ENCODE measurements at regions not wholly inside any gene's neighbourhood (a gene's known extent, or its start where the extent isn't known, plus 50 kb on each side); places are given as distances from the start of the nearest gene placed in this dataset.

DNA sequence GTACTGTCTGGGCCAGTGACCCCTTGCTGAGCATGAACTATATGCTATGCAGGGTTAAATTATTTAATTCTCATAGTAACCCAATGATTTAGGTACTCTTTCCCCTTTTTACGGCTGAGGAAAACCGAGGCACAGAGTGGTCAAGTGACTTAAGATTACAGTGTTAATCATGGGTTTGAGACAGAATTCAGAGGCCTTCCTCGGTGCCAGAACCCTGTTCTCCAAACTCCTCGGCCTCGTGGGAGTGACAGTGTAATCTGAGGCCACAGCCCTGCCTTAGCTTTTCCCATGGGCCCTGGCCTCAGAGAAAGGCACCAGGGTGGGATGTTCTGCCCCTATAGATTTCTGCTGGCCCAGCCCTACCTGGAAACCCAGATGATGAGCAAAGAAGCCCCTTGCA is 86.4 kb upstream of the ZNF648 start:
- DNase-seq = no peak

DNA sequence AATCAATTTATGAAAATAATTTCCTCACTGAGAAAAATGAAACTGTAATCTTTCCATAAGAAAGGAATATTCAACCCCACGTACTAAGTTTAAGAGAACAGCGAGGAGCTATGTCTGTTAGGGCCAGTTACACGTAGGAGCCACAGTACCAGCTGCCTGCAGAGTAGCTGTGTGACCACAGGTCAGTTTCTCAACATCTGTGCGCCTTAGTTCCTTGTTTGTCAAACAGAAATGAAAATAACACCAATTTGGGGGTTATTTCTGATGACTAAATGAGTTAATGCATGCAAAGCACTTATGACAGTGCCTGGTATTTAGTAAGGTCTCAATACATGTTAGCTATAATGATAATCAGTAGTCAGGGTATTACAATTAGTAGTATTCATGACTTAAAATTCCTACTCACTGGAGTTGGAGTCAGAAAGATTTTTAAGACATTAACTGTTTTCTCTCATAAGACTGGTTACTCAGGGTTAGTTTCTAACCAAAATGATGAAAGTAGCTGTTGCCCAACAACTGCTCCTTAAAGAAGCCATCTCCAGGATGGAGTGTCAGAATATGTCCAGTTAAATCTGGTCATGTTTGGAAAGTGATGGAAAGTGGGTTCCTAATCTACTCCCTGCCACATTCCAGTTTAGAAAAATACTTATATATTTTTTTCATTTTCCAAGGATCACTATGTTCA is 85.8 kb upstream of the ZNF648 start:
- DNase-seq = no peak

DNA sequence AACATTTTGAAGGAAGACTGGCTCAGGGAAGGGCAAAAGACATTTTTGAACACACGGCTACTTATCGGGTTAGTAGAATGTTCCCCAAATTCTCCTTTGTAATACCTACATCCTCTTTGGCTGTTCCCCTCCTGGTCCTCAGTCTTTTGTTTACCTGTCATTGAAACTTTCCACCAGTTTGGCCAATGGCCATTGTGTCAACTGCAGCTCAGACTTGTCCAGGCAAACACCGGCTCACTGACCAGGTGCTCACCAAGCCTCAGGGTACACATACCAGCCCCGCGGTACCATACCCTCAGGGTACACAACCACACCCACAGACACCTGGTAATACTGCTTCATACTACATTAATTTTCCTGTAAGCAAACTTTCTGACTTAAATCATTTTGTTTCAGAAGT is 84.8 kb upstream of the ZNF648 start:
- no peak for DNase-seq

DNA sequence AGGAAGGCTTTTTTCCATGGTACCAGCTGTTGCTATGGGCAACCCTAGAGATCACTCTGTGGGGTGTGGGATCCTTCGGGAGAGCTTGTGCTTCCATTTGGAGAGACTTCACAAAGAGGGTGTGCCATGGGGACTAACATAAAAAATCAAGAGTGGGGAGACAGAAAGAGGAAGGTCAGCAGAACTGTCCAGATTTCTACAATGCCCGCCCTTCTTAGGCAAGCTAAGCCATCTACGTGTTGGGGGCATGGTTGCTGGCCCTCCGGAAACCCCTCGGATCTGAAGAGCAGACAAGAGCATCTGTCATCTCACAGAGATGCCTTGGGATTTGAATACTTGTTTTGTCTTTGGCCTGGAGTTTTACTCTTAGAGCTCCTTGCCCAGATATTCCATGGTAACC is 83.9 kb upstream of the ZNF648 start:
- no peak for DNase-seq

DNA sequence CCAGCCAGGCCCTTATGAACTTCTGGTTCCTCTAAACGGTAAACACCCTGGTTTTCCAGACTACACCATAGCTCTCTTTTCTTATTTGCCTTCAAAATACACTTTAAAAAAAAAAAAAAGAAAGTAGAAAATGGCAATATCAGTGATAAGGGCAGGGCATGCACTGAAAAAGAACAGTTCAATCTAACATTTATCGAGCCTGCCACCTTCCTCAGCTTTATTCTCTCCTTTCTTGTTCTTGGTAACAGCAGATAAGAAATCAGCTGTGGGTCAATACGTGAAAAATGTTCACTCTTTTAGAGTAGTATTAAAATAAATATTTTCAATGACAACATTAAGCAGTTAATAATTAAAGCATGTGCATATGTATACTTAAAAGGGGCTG is 83.1 kb upstream of the ZNF648 start:
- no peak for DNase-seq

DNA sequence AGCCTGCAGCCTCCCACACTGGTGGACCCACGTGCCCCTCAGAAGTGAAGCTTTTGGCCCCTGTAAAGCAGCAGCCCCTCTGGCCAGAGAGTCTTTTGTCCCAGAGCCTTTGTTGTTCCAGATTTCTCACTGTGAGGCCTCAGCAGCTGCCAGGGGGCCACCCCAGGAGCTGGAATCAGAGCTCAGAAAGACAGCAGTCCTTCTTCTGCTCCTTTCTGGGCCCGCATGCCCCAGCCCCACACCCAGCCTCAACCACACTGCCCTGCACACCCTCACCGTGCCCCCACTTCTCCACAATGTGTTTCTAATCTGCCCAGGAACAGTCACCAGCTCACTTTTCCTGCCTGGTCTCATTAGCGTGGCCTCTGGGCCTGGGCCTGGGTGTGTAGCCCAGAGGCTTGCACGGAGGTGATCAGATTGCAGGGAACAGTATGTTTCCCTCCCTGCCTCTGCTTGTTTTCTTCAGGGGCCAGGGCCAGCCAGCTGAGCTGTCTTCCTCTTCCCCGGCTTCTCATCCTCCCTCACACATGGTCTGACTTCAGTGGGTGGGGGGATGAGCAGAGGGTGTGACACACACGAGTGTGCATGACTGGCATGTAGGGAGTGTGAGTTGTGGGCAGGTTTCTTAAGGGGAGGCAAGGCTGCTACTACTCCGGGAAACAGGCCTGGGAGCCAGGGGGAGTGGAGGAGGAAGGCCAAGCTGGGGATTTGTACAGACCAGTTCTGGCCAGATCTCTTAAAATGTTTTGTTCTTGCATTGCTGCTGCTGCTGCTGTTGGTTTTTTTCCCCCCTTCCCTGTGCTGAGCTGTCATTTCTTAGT is 82.5 kb upstream of the ZNF648 start:
- DNase-seq = no peak

DNA sequence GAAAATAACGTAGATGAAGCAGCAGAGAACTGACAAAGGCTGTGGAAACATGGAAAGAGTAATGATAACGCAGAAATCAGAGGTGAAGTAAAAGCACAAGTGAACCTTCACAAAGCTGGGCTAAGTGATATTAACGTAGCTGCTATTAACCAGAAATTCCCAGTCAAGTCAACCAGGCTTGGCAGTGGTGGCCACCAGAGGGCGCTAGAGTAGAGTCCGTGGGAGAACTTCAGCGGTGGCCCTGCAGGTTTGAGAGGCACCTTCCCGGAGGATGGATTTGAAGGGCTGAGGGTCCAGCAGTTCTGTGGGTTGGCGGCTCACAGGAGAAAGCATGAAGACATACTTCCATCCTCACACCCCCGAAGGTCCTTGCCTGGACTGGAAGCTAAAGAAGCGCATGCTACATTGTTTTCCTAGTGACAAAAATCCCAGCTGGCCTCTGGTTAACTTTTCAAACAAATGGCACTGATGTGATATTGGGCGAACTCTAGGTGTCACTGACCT is 81.7 kb upstream of the ZNF648 start:
- peak; percentile 89 for DNase-seq

DNA sequence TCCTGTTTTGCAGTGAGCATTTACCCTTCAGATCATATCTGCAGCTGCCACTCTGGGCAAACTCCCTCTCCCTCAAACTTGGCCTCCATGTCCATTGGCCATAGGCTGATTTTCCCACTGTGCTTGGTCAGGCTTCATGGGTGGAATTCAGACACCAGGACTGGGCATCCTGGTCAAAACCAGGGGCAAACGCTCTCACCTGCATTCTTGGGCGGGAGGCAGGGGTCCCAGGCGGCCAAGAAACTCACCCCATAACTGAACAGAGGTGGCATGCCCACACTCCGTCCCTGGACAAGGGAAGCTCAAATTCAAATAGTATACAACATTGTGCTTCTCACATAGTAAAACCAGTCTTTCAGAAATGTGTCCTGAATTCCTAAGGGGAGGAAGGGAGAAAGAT is 81.1 kb upstream of the ZNF648 start:
- no peak for DNase-seq

DNA sequence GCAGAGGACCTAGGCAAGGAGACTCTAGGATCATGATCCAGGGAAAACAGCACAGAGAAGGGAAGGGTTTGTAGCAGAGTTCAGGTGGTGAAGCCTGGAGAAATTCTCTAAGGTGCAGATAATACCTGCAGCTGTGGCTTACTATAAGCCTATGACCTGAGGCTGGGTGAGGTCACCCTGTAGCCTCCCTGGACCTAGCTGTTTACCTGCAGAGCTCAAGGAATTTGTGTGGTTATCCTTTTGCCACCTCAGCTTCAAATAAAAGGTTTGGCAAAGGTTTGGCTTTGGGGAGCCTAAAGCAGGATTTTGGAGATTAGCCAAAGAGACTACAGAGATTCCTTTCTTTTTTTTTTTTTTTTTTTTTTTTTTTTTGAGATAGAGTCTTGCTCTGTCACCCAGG is 79.5 kb upstream of the ZNF648 start:
- DNase-seq = no peak

DNA sequence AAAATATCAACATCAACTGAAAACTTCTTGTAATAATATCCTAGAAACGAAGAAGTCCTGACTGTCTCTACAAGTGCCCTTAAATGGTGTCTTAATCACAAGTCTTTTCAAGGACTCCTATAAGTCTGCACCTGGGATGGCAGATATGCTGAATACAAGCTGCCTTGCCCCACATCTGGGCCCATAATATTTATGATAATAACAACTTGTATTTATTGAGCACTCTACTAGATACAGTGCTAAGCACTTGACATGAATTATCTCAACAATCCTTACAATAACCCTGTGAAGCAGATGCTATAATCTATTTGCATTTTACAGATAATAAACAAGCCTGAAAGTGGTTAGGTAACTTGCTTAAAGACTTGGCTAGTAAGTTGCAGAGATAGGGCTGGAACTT is 78.0 kb upstream of the ZNF648 start:
- no peak for DNase-seq

DNA sequence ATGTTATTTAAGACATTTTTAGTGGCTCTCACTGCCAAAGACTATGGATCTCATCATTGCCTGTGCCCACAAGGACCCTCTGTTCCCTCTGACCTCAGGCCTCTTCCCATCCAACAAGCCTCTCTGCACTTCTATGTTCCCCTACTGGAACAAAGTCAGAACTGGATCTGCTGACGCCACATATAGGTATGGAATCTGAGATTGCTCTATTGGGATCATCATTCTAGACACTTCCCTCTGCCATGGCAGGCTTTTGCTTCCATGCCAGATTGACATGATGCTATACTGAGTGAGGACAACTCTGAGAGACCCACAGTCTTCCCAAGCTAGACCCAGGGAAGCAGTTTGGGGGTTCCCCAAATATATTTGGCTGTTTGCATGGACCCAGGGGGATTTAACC is 76.0 kb upstream of the ZNF648 start:
- DNase-seq = no peak

DNA sequence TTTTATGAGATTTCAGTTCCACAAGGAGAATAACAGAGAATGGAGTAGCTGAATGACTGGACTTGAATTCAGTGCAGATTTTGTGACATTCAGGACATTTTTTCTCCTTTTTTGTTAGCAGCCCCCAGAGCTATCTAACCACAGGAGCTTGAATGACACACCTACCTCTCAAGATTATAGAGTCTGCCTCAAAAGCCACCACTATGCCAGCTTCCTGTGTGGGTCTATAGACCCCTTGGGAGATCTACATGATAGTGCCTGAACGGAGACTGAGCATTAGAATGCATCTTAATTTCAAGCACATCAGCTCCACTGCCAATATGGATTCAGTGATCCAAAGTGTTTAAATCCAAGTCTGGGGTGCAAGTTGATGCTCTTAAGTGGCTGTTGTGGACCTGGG is 74.4 kb upstream of the ZNF648 start:
- DNase-seq = no peak

DNA sequence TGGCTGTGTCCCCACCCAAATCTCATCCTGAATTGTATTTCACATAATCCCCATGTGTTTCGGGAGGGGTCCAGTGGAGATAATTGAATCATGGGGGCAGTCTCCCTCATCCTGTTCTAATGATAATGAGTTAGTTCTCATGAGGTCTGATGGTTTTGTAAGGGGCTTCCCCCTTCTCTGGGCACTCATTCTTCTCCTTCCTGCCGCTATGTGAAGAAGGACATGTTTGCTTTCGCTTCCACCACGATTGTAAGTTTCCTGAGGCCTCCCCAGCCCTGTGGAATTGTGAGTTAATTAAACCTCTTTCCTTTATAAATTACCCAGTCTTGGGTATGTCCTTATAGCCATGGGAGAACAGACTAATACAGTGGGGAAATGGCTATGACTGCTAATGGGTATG is 72.7 kb upstream of the ZNF648 start:
- DNase-seq = no peak

DNA sequence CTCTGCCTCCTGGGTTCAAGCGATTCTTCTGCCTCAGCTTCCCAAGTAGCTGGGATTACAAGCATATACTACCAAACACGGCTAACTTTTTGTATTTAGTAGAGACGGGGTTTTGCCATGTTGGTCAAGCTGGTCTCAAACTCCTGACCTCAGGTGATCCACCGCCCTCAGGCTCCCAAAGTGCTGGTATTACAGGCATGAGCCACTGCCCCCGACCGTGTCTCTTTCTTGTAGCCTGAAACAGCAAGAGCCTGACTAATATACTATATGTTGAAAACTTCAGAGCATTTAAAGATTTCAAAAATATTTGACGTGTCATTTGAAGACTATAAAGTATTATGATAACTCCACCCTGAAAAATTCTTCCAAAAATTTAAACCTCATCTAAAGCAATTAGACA is 71.7 kb upstream of the ZNF648 start:
- no peak for DNase-seq

DNA sequence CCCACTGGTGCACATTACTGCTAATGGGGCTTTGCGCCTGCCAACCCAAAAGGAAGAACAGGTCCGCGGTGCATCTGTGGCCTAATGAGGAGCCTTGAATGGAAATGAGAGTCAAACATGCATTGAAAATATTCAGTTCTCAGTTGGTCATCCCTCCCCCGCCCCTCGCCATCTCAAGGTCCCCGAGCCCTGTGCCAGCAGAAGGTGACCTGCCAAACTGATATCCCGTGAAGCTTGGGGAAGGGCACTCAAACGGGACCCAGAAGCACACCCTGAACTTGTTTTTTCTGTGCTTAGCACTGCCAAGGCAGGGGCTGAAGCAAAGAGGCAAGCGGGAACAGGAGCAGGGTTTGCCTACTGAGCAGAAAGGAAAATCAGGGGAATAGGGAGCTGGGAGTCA is 67.9 kb upstream of the ZNF648 start:
- DNase-seq = no peak

DNA sequence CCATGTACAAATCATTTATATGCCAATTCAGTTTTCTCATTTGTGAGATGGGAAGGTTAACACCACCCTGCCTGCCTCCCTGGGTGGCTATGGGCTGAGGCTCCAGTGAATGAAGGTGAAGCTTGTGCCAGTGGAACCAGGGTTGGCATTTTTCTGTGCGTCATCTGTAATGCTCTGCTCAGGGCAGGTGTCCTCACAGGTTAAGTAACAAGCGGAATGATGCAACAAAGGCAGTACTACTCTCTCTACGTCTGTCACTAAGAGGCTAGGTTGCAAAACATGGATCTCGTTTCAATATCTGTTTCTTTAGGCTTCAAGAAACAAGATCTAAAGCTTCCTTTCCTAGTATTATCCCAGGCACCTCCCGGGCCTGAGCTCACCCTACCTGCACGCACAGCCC is 67.0 kb upstream of the ZNF648 start:
- no peak for DNase-seq

DNA sequence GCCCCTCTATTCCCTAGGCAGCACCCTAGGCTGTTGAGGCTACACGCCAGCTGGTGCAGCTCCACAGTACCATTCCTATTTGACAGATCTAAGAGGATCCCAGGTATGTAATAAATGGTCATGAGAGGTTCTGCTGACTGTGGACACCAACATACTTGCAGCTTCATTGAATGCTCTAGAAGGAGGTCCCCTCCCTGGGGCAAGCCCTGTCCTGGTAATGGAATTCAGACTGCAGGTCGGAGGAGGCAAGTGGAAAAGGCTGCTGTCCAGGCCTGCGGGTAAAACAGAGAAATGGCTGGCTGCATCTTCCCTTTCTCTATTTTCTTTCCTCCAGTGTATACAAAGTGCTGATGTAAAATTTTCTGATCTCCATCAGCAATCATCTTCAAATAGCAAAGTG is 66.1 kb upstream of the ZNF648 start:
- no peak for DNase-seq

DNA sequence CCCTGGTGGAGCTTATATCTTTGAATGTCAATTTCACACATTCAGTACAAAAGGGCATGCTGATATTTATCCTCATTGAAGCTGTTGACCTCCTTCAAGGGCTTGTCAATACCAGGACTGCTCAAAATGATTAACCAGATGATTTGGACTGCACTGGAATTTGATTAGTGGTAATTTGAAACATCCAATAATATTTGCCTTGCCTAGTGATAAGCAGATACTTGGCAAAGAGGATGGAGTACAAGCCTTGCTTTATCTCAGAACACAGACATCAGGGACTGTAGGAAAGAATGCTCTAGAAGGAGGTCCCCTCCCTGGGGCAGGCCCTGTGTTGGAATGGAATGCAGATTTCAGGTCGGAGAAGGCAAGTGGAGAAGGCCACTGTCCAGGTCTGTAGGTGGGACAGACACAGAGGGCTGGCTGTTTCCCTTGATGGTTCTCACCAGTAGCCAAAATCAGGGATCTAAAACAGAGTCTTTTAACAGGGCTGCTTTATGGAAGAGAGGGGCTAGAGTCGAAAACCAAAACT is 64.8 kb upstream of the ZNF648 start:
- no peak for DNase-seq

DNA sequence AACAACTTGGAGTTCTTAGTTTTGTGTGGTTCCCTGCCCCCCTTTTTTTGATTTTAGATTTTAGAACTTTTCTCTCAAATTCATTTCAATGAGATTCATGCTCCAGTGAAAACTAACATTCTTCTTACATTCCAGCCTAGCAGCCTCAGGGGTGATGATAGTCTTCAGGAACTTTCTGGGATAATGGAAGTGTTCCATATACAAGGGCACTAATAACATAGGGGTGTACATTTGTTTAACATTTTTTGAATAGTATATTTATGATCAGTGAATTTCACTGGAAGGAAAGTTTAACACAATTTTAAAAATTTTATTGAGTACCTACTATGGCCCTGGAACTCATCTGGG is 61.4 kb upstream of the ZNF648 start:
- DNase-seq = no peak

DNA sequence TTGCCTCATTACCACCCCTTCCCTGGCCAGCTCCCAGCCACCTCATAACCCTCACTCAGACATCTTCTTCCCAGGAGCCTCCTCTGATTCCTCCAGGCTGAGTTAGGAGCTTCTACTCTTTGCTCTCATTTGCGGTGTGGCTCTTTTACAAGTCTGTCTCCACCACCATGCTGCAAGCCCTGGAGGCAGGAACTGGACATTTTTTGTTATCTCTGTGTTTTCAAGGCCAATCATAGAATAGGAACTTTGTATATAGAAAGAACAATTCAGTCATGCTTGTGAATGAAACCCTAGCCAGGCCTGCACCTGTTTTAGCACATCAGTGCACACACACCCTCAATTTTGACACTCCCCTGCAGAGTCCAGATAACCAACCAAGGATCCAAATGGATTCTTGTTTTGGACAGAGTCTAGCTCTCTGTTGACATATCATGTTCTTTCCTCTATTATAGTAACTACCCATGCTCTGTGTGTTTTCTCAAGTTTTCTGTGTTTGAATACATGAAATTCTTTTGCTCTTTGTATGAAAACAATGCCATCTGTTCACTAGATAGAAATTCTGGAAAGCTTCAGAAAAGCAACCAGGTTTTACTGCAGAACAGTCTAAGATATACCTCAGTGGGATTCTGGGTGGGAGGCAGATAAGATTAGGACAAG is 60.9 kb upstream of the ZNF648 start:
- DNase-seq = no peak

DNA sequence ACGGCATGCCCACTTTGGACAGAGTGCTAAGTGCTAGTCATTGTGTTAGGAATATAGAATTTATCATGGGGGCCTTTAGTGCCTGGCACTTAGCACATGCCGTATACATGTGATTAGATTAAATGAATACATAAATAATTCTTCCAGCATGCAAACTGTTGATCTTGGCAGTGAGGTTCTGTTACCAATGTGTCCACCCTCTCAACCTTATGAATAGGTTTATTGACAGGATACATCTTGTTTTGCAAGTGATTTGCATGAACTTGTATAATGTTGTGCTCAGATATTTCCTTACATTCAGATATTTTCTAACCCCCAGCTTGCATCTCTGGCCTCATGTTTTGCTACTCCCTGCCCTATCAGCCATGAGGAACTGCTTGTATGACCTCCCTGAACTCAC is 60.3 kb upstream of the ZNF648 start:
- DNase-seq = no peak

DNA sequence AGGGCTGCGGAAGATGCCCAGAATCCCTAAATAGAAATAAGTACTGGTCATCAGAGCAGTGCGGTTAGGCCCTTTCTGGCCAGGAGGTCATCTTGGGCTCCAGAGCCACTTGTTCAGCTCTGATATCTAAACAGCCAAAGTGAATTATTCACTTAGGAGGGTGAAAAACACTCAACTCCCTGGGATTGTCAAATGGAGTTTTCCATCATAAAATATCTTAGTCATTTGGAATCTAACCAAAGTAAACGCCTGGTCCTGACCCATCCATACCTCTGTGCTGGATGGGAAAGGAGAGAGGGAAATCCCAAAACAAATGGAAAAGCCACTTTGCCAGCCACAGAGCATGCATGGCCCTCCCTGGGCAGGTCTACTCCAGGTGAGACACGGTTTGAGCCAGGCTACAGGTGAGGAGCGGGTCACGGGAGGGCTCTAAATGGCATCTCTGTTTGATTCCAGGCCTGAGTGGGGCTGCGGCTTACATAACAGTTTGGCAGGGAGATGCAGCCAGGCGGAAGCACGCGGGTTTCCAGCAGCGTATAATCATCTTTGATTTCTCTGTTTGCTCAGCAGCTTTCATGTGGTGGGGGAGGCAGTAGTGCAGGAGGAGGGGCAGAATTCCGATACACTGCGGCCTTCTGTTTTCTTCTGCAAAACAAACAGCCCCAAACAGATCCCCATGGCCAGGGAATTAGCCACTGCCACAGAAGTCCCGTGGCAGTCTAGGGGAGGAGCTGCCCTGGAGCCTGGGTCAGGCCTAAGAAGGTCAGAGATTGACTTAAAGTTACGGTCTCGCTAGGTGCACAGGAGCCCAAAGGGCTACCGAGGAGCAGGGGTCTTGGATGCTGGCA is 59.1 kb upstream of the ZNF648 start:
- DNase-seq = no peak

DNA sequence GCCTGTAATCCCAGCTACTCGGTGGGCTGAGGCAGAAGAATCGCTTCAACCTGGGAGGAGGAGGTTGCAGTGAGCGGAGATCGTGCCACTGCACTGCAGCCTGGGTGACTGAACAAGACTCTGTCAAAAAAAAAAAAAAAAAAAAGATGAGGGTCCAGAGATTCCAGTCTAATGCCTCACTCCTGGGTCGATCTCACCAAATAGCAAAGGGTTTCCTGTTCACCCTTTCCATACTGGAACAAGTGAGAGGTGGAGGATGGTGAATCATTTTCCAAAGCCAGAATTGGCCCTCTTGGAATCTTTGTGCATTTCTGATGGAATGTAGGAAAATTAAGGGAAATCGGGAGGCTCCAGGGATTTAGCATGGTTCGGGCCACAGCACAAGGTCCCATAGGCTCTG is 58.1 kb upstream of the ZNF648 start:
- DNase-seq = no peak
